Esophagus muscularis mucosa (tissue), 4 donors: ENCODE measurements at regions not wholly inside any gene's neighbourhood (a gene's known extent, or its start where the extent isn't known, plus 50 kb on each side); places are given as distances from the start of the nearest gene placed in this dataset.

Experiments used
- EP300 ChIP-seq: sonication (generic); formaldehyde crosslinking; IDR thresholded peaks from one replicate; pipeline ENCODE4 v1.6.1; 2017; ENCODE audit warnings: antibody characterized with exemption
- POLR2A ChIP-seq: fragments of 450-650 bp; IDR thresholded peaks from one replicate; pipeline ENCODE4 v1.6.1; 2017; ENCODE audit warnings: antibody characterized with exemption, moderate library complexity, mild to moderate bottlenecking, low read depth
- TF ChIP-seq, protein P1 (sequence below), 3 experiments: fragments of 200-600 bp in 2 of 3; fragments of 450-650 bp in 1 of 3; sonication (generic) in 2 of 3; IDR thresholded peaks; one replicate each; pipeline ENCODE4 v1.5.1; 2017 to 2019; ENCODE audit warnings: antibody characterized with exemption in 3 of 3, mild to moderate bottlenecking in 2 of 3, moderate library complexity in 1 of 3

GRCh38 chrX:46260499-46260898 lies 284.7 kb downstream of the ZNF674 start:
- TF ChIP-seq, protein P1, sequence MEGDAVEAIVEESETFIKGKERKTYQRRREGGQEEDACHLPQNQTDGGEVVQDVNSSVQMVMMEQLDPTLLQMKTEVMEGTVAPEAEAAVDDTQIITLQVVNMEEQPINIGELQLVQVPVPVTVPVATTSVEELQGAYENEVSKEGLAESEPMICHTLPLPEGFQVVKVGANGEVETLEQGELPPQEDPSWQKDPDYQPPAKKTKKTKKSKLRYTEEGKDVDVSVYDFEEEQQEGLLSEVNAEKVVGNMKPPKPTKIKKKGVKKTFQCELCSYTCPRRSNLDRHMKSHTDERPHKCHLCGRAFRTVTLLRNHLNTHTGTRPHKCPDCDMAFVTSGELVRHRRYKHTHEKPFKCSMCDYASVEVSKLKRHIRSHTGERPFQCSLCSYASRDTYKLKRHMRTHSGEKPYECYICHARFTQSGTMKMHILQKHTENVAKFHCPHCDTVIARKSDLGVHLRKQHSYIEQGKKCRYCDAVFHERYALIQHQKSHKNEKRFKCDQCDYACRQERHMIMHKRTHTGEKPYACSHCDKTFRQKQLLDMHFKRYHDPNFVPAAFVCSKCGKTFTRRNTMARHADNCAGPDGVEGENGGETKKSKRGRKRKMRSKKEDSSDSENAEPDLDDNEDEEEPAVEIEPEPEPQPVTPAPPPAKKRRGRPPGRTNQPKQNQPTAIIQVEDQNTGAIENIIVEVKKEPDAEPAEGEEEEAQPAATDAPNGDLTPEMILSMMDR (IDR thresholded peaks at IDR 0.05) = no peak
- TF ChIP-seq POLR2A = no peak
- TF ChIP-seq EP300 = no peak
